ENCODE measurements at regions not wholly inside any gene's neighbourhood (a gene's known extent, or its start where the extent isn't known, plus 50 kb on each side); places are given as distances from the start of the nearest gene placed in this dataset.

DNA sequence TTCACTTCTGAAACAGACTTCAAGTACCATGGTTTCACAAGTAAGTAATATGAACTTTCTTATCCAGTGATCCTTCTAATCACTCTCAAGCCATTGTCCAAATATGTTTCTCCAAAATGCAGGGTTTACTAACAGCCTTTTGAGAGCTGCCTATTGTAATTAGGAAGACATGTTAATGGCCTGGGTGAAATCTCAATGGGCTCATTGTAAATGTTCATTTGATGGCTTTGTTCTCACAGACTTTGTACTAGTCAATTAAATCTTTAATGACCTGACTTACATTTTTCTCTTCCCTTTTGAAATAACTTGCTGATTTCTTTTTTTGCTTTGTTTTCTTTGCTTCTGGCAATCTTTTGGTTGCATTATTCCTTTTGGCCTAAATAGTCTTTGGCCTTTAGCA lies 444.8 kb downstream of the LIG4 start:
- ChIA-PET CTCF (no interaction called here), POLR2A (ENCODE audit: low non-redundant PET) (no interaction called here)
- DNase-seq (ENCODE audit: low spot score), result no peak
- Histone ChIP-seq H3K27ac (ENCODE audit: low read depth, low read length, poor library complexity, severe bottlenecking) (no peak overlapping the region), H3K27me3 (replicated peaks; ENCODE audit: insufficient read depth, low read depth, low read length, poor library complexity) (no peaks in the 10 kb centered on the region), H3K4me3 (ENCODE audit: low read depth, low read length, poor library complexity, severe bottlenecking) (no peak overlapping the region), H3K4me1 (ENCODE audit: insufficient read depth, low read length, poor library complexity, severe bottlenecking) (peaks cover 10% of the 10 kb centered on the region), H3K9me3 (ENCODE audit: low read depth, low read length, poor library complexity, severe bottlenecking) (no peaks in the 10 kb centered on the region), H3K36me3 (ENCODE audit: insufficient read depth, low read length, poor library complexity, severe bottlenecking) (no peaks in the 10 kb centered on the region)
- TF ChIP-seq, protein P1, sequence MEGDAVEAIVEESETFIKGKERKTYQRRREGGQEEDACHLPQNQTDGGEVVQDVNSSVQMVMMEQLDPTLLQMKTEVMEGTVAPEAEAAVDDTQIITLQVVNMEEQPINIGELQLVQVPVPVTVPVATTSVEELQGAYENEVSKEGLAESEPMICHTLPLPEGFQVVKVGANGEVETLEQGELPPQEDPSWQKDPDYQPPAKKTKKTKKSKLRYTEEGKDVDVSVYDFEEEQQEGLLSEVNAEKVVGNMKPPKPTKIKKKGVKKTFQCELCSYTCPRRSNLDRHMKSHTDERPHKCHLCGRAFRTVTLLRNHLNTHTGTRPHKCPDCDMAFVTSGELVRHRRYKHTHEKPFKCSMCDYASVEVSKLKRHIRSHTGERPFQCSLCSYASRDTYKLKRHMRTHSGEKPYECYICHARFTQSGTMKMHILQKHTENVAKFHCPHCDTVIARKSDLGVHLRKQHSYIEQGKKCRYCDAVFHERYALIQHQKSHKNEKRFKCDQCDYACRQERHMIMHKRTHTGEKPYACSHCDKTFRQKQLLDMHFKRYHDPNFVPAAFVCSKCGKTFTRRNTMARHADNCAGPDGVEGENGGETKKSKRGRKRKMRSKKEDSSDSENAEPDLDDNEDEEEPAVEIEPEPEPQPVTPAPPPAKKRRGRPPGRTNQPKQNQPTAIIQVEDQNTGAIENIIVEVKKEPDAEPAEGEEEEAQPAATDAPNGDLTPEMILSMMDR (conservative IDR thresholded peaks at IDR 0.05; ENCODE audit: low read depth, low read length), result no peak
- no peak for TF ChIP-seq EZH2 (IDR thresholded peaks at IDR 0.05; ENCODE audit: borderline replicate concordance, low read depth, low read length, poor library complexity, severe bottlenecking)
- intact Hi-C loops (cut with micrococcal nuclease; ENCODE audit: unreplicated experiment), result no loop called here
- BruUV-seq (replicated peaks), result no TSS peak

- POLR2A ChIA-PET (ENCODE audit: low non-redundant PET), result no interaction called here
- Histone ChIP-seq H3K4me1 (ENCODE audit: insufficient read depth, low read length, poor library complexity, severe bottlenecking) (peaks cover 10% of the 10 kb centered on the region), H3K36me3 (ENCODE audit: insufficient read depth, low read length, poor library complexity, severe bottlenecking) (no peaks in the 10 kb centered on the region), H3K4me3 (ENCODE audit: low read depth, low read length, poor library complexity, severe bottlenecking) (no peak overlapping the region), H3K27ac (ENCODE audit: low read depth, low read length, poor library complexity, severe bottlenecking) (no peak overlapping the region), H3K9me3 (ENCODE audit: low read depth, low read length, poor library complexity, severe bottlenecking) (no peaks in the 10 kb centered on the region), H3K27me3 (replicated peaks; ENCODE audit: insufficient read depth, low read depth, low read length, poor library complexity) (no peaks in the 10 kb centered on the region)
- CTCF ChIA-PET, result no interaction called here
- intact Hi-C loops (cut with micrococcal nuclease; ENCODE audit: unreplicated experiment), result no loop called here
- TF ChIP-seq, protein P1 (conservative IDR thresholded peaks at IDR 0.05; ENCODE audit: low read depth, low read length), result no peak
- no peak for TF ChIP-seq EZH2 (IDR thresholded peaks at IDR 0.05; ENCODE audit: borderline replicate concordance, low read depth, low read length, poor library complexity, severe bottlenecking)
- peak; percentile 55 for DNase-seq (ENCODE audit: low spot score)
- no TSS peak for BruUV-seq (replicated peaks)
Measured at GRCh38 chr13:107767119-107767518, 448.2 kb downstream of the LIG4 start.

DNA sequence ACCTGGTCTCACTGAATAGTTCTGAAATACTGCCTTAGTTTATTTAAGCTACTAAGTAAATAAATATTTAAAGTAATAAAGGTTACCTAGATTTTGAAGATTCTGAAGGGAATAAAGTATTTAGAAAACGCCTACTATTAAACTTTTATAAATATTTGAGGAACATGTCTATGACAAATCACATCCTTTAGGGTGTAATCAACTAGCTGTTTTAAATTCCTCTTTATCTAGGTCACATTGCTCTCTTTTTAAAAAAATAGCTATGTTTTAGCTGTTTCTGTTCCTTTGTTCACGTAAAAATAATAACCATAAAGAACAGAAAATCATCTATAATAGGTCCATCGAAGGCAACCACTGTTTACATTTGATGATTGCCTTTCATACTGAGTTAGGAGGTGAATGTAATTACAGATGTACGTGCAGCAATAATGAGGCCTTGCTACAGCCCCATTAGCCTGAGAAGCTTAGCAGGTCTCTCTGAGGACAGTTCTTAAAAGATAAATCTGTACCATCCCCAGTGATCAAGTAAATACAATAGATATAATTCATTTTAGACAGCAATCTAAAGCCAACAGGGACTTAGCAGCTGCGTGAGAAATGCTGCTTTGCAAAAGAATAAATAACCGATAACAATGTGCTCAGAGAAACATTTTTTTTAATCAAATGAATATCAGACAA lies 449.5 kb downstream of the LIG4 start:
- ChIA-PET CTCF (no interaction called here), POLR2A (ENCODE audit: low non-redundant PET) (no interaction called here)
- TF ChIP-seq, protein P1 (conservative IDR thresholded peaks at IDR 0.05; ENCODE audit: low read depth, low read length), result no peak
- no peak for TF ChIP-seq EZH2 (IDR thresholded peaks at IDR 0.05; ENCODE audit: borderline replicate concordance, low read depth, low read length, poor library complexity, severe bottlenecking)
- Histone ChIP-seq H3K4me1 (ENCODE audit: insufficient read depth, low read length, poor library complexity, severe bottlenecking) (peaks cover 10% of the 10 kb centered on the region), H3K36me3 (ENCODE audit: insufficient read depth, low read length, poor library complexity, severe bottlenecking) (no peaks in the 10 kb centered on the region), H3K9me3 (ENCODE audit: low read depth, low read length, poor library complexity, severe bottlenecking) (no peaks in the 10 kb centered on the region), H3K27ac (ENCODE audit: low read depth, low read length, poor library complexity, severe bottlenecking) (no peak overlapping the region), H3K4me3 (ENCODE audit: low read depth, low read length, poor library complexity, severe bottlenecking) (no peak overlapping the region), H3K27me3 (replicated peaks; ENCODE audit: insufficient read depth, low read depth, low read length, poor library complexity) (no peaks in the 10 kb centered on the region)
- intact Hi-C loops (cut with micrococcal nuclease; ENCODE audit: unreplicated experiment), result no loop called here
- no TSS peak for BruUV-seq (replicated peaks)
- DNase-seq (ENCODE audit: low spot score), result no peak

Data from A673 (cell line).